Stomach (tissue), 4 donors: ENCODE measurements at regions not wholly inside any gene's neighbourhood (a gene's known extent, or its start where the extent isn't known, plus 50 kb on each side); places are given as distances from the start of the nearest gene placed in this dataset.

Experiments
- POLR2A ChIP-seq, 4 donors: fragments of 450-650 bp; IDR thresholded peaks; one replicate each; pipeline ENCODE4 v1.6.1; 2016; ENCODE audit warnings: antibody characterized with exemption in 4 of 4, control low read depth in 2 of 4, mild to moderate bottlenecking in 1 of 4, moderate library complexity in 1 of 4
- POLR2AphosphoS5 ChIP-seq, 3 donors: sonication (generic); formaldehyde crosslinking; IDR thresholded peaks; one replicate each; pipeline ENCODE4 v1.6.1; 2016; ENCODE audit warnings: antibody characterized with exemption in 3 of 3
- TF ChIP-seq, protein P1 (sequence below), 7 experiments: fragments of 450-650 bp in 4 of 7; fragments of 200-600 bp in 3 of 7; sonication (generic) in 3 of 7; IDR thresholded peaks; one replicate each; pipeline ENCODE4 v1.5.1; 2016 to 2019; ENCODE audit warnings: antibody characterized with exemption in 7 of 7, control low read depth in 2 of 7, mild to moderate bottlenecking in 1 of 7

DNA sequence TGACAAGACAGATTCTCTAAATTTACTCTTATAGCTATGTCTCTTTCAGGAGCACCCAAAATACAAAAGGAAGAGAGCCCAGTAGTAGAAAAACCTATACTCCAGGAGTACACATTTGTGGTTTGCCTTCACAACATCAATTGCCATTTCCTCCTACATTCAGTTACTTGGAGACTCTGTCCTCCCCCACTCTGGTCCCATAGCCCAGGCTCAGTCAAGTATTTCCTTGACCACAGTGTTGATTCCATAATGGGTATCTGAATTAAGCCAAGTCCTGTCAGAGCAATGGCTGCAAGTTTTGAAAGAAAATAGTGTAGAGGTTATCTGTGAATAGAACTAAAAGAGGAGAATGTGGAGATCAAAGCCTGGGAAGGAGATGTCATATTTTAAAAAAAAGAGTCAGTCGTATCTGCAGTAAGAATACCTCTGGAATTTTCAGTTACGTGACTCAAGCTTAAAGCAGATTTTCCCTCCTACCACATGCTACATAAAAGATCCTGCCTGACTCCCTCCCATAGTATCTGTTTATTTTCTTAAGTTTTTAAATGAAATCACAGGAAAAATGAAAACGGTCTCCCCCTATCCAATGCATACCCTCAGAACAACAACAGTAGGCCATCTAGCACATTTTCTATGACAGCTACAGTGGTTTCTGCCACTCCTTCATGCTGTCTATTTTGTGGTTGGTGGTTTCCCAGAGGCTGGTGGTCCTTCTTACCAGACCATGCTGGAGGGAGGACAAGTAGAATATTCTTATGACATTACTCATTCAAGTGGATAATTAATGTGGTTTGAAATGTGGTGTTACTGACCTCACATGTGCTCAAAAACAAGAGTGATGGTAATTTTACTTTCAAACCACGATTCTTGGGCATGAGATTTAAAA lies 249.7 kb upstream of the TMEM161B start:
- TF ChIP-seq, protein P1, sequence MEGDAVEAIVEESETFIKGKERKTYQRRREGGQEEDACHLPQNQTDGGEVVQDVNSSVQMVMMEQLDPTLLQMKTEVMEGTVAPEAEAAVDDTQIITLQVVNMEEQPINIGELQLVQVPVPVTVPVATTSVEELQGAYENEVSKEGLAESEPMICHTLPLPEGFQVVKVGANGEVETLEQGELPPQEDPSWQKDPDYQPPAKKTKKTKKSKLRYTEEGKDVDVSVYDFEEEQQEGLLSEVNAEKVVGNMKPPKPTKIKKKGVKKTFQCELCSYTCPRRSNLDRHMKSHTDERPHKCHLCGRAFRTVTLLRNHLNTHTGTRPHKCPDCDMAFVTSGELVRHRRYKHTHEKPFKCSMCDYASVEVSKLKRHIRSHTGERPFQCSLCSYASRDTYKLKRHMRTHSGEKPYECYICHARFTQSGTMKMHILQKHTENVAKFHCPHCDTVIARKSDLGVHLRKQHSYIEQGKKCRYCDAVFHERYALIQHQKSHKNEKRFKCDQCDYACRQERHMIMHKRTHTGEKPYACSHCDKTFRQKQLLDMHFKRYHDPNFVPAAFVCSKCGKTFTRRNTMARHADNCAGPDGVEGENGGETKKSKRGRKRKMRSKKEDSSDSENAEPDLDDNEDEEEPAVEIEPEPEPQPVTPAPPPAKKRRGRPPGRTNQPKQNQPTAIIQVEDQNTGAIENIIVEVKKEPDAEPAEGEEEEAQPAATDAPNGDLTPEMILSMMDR (IDR thresholded peaks at IDR 0.05): no peak
- TF ChIP-seq POLR2A (IDR thresholded peaks at IDR 0.05): no peak
- TF ChIP-seq POLR2AphosphoS5 (IDR thresholded peaks at IDR 0.05): no peak
